Retinal pigment epithelial cell (primary cell): ENCODE measurements at regions not wholly inside any gene's neighbourhood (a gene's known extent, or its start where the extent isn't known, plus 50 kb on each side); places are given as distances from the start of the nearest gene placed in this dataset.
"Not testable (repeated sequence)": the region's sequence is repeated elsewhere in the genome, so short reads cannot be mapped to it uniquely, and the experiment has no call there.

ENCODE experiments used
- DNase-seq: peaks from one replicate; pipeline ENCODE4 v3.0.0-alpha.2; 2010; ENCODE audit warnings: low read depth
- H3K4me3 ChIP-seq: 2 replicates; pipeline ENCODE4 v1.5.1; 2011; ENCODE audit warnings: mild to moderate bottlenecking, low read length, control low read depth, moderate library complexity
- CTCF ChIP-seq: conservative IDR thresholded peaks from 2 replicates; pipeline ENCODE4 v1.5.1; 2011; ENCODE audit warnings: low read depth, low read length, control low read depth, inconsistent platforms

GRCh38 chr1:173330149-173330951 is 123.2 kb upstream of the TNFSF4 start:
- no peak overlapping the region for H3K4me3 ChIP-seq
- DNase-seq = no peak
- TF ChIP-seq CTCF = no peak

GRCh38 chr1:173330952-173331548 is 123.9 kb upstream of the TNFSF4 start:
- not testable (repeated sequence) for H3K4me3 ChIP-seq, DNase-seq

GRCh38 chr1:173332026-173332425 is 124.9 kb upstream of the TNFSF4 start:
- H3K4me3 ChIP-seq = no peak overlapping the region
- no peak for TF ChIP-seq CTCF
- no peak for DNase-seq

GRCh38 chr1:173333581-173333980 is 126.5 kb upstream of the TNFSF4 start:
- H3K4me3 ChIP-seq = no peak overlapping the region
- no peak for DNase-seq
- TF ChIP-seq CTCF = no peak

GRCh38 chr1:173337126-173337525 is 130.0 kb upstream of the TNFSF4 start:
- no peak for TF ChIP-seq CTCF
- H3K4me3 ChIP-seq = no peak overlapping the region

GRCh38 chr1:173341307-173341706 is 134.2 kb upstream of the TNFSF4 start:
- TF ChIP-seq CTCF = no peak
- H3K4me3 ChIP-seq = no peak overlapping the region
- DNase-seq = no peak

More at GRCh38 chr1:173337126-173337525, 130.0 kb upstream of the TNFSF4 start:
- no peak for DNase-seq

- no peak for DNase-seq
- TF ChIP-seq CTCF = no peak
- no peak overlapping the region for H3K4me3 ChIP-seq
Observed at GRCh38 chr1:173341971-173342370, 134.8 kb upstream of the TNFSF4 start.
